ENCODE measurements at regions not wholly inside any gene's neighbourhood (a gene's known extent, or its start where the extent isn't known, plus 50 kb on each side); places are given as distances from the start of the nearest gene placed in this dataset.

DNA sequence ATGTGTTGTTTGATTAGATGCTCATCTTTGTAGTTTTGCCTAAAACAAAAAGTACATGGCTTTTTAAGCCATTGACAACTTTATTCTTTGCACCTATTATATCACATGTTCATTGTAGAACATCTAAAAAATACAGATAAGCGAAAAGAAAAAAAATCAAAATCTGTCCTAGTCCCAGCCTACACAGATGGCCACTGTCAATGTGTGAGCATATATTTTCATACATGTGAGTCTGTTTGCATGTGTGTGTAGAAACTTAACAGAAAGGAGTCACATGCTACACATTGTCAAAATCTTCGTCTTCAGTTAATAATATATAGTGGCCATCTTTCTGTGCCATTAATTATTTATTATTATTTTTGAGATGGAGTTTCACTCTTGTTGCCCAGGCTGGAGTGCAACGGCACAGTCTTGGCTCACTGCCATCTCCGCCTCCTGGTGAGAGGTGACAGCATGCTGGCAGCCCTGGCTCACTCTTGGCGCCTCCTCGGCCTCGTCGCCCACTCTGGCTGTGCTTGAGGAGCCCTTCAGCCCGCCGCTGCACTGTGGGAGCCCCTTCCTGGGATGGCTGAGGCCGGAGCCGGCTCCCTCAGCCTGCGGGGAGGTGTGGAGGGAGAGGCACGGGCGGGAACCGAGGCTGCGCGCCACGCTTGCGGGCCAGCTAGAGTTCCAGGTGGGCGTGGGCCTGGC, 68.5 kb upstream of the AMZ2 start:
- no peak for DNase-seq (ENCODE audit: extremely low read depth in 1 of 11, low read depth in 9 of 11, low spot score in 4 of 11)

DNA sequence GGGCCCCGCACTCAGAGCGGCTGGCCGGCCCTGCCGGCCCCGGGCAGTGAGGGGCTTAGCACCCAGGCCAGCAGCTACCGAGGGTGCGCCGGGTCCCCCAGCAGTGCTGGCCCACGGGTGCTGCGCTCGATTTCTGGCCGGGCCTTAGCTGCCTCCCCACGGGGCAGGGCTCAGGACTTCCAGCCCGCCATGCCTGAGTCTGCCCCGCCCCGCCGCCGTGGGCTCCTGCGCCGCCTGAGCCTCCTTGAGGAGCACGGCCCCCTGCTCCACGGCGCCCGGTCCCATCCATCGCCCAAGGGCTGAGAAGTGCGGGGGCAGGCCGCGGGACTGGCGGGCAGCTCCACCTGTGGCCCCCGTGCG, 67.9 kb upstream of the AMZ2 start:
- DNase-seq (ENCODE audit: extremely low read depth in 1 of 11, low read depth in 9 of 11, low spot score in 4 of 11), result no peak

DNA sequence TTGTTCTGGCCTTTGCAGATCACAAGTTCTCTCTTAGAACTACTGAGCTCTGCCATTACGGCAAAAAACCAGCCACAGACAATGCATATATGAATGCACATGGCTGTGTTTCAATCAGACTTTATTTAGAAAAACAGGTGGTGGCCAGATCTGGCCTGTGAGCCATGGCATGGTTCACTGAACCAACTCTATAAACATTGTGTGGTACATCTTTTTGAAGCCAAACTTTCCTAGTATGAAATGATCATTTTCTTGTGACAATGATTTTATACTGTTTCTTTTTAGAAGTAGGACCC, 65.9 kb upstream of the AMZ2 start:
- DNase-seq (ENCODE audit: extremely low read depth in 1 of 11, low read depth in 9 of 11, low spot score in 4 of 11), result no peak

DNA sequence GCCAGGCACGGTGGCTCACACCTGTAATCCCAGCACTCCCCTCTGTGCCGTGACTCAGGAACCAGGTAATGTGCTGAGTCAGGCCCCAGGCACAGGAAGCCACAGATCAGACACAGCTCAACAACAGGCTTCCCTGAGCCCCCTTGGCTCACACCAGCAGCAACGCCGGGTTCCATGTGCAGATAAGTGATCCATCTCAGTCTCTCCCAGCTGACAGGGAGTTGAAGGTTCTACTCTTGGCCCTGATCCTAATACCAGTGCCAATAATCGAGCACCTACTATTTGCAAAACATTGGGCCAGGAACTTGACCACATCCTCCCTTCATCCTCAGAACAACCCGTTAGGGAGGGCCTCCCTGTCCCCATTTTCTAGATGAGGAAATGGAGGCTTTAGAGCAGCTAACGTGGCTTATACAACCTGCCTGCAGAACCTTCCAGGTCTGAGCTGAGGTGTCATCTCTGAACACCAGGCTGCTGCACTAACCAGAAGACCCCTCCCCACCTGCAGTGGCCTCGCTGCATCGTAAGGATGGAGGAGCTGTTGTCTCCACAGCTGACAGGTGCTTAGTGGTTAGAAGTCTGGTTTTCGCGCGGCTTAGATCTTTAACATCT, 64.8 kb upstream of the AMZ2 start:
- no peak for DNase-seq (ENCODE audit: extremely low read depth in 1 of 11, low read depth in 9 of 11, low spot score in 4 of 11)

DNA sequence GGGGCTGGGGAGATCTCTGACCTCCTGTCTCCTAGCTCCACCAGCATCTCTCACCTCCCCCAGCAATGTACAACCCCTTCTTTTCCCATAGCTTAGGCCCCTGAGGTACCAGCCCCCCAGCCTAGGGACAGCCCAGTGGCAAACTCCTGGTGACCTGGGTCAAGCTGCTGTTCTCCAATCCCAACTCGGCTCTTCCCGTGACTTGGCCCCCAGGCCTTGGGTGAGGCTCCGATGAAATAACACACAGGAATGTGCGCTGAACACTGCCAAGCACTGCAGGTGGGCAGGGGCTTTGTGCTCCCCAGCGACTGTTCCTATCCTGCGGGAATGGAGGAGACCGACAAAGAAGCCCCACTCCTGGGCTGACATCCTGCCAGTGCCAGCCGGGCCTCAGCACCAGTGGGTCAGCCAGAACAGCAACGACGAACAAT, 63.7 kb upstream of the AMZ2 start:
- no peak for DNase-seq (ENCODE audit: extremely low read depth in 1 of 11, low read depth in 9 of 11, low spot score in 4 of 11)

DNA sequence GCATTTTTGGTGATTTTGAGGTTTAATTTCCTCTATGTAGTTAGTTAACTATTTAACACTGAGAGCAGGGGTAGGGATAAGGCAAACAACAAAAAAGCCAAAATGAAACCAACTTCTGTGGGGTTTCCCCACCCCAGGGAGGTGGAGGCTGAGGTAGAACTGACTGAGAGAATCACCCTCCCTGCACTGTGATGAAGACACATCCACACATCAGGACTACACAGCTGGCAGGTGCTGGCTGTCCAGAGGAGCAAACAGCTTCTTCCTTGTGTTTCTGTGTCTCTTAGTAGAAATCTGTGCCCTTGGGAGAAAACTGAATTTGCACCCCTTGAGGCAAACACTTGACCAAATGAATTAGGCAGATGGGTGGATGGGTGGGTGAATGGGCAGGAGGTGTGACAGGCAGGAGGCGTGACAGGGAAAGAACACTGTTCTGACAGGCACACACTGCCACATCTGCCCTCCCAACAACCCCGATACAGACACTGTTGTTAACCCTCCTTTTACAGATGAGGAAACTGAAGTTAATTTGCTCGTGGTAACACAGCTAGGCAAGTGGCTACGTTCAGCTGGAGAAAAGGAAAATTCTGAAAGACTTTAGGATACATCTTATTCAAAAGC, 62.9 kb upstream of the AMZ2 start:
- no peak for DNase-seq (ENCODE audit: extremely low read depth in 1 of 11, low read depth in 9 of 11, low spot score in 4 of 11)

DNA sequence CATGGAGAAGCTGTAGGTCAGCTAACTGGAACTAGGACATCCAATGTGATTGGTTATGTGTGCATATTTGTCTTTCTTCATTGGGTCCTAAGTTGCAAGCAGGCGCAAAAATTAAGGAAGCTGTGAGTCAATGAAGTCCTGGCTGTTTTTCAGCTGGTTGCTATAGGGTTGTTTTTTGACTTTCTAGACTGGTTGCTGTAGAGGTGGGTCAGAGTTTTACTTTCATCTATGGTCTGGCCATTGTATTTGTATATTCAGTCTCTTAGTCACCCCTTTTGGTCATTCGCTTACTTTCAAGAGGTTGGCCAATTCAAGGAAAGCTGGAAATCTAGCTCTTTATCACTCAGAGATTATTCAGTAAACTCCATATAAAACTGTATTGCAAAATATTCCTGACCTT, 62.0 kb upstream of the AMZ2 start:
- no peak for DNase-seq (ENCODE audit: extremely low read depth in 1 of 11, low read depth in 9 of 11, low spot score in 4 of 11)

DNA sequence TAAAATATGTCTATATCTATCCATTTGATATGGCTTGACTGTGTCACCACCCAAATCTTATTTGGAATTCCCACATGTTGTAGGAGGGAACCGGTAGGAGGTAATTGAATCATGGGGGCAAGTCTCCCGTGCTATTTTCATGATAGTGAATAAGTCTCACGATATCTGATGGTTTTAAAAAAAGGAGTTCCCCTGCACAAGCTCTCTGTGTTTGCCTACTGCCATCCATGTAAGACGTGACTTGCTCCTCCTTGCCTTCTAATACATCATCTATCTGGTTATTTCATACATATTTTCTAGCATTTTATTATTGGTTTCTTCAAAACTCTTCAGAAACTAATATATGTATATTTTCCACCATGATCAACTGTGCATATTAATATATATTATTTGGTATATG, 57.3 kb upstream of the AMZ2 start:
- DNase-seq (ENCODE audit: extremely low read depth in 1 of 11, low read depth in 9 of 11, low spot score in 4 of 11), result no peak

DNA sequence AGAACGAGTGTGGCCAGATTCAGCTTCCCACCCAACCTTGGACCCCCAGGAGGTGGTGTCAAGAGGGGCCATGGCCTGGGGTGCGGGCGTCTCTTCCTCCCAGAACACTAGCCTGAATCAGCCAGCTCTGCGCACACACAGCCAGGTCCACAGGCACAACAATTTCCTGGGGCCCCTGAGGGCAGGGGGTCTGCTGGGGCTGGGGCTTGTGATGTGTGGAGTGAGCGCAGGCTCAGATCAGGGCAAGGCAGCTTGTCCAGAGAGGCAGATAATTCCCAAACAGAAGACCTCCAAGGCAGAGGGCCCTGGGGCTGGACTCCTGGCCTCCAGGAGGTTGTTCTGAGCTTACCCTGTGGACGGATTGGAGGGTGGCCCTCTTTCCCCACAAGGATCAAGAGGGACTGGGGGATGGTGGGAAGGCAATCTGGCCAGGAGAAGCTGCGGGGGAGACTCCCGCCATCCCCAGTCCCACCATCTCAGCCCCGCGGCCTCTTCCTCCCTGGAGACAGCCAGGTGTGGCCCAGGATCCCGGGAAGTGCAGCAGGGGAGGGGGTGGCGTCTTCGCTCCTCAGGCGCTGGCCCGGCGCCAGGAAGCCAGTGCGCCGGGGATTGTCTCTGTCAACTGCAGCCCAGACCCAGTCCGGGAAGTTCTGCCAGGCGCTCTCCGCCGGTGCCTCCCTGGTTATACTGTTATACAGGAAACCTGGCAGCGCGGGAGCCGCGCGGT, 52.0 kb upstream of the AMZ2 start:
- no peak for DNase-seq (ENCODE audit: extremely low read depth in 1 of 11, low read depth in 9 of 11, low spot score in 4 of 11)

DNA sequence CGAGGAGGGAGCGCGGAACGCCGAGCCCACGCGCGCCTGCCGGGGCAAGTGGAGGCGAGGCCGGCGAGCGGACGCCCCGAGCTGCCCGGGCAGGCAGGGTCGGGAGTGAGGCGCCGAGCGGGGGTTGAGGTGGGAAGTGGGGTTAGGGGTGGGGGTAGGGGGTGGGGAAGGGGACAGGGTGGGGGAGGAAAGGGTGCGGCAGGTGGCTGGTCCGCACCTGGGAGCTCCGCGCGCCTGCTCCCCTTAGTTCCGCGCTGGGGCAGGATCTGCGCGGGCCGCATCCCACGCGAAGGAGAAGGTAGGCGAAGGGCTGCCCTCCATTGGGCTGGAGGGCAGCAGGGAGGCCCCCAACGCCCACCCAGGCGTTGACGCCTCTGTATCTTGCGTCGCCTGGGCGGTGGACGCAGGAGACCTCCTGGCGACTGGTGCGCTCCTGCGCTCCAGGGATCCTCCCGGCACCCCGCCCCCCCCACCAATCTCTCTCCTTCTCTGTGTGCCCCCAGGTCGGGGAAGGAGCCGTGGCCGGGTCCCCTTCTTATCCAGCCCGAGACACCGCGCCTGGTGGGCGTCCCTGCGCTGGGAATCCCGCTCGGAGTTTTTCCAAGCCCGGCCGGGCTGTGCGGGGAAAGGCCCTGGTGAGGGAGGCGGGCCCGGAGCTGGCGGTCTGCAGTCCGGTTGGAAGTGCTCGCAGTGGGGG, 51.3 kb upstream of the AMZ2 start:
- no peak for DNase-seq (ENCODE audit: extremely low read depth in 1 of 11, low read depth in 9 of 11, low spot score in 4 of 11)

DNA sequence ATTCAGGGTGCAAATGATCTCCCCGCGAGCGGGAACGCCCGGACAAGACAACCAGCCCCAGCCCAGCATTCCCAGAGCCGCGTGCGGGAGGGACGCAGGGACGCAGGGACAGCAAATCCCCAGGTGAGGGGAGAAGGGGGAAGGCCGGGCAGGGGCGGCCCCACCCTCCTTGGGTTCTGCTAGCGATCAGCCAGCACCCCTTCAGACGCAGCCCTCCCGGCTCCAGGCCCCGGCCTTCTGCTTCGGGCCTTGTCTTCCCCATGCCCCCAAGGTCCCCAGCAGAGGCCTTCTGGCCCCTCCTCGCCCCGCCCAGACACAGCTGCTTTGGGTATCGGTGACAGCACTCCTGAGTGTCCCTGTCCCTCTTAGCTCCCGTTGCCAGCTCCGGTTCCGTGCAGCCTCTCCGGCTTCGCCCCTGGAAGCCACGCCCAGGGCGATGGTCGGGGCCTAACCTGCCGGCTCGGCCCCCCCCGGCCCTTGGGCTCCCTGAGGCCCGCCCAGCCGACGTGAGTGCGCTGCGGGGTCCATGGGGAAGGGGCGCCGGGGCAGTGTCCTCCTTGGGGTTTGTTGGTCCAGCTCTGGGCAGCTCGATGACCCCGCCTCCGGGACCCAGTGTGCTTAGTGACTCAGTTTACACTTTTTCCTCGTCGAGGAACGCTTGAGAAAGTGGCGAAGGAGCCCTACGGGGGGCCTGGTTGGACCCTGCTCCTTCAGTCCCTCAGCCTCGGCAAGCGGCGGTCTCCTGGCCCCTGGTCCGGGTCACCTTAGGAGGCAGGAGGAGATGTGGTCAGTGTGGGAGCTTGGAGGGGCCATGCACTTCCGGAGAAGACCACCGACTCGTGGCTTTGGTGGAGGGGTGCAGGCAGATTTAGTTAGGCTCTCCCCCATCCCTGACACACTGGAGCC, 50.5 kb upstream of the AMZ2 start:
- DNase-seq (ENCODE audit: extremely low read depth in 1 of 11, low read depth in 9 of 11, low spot score in 4 of 11), result no peak

DNA sequence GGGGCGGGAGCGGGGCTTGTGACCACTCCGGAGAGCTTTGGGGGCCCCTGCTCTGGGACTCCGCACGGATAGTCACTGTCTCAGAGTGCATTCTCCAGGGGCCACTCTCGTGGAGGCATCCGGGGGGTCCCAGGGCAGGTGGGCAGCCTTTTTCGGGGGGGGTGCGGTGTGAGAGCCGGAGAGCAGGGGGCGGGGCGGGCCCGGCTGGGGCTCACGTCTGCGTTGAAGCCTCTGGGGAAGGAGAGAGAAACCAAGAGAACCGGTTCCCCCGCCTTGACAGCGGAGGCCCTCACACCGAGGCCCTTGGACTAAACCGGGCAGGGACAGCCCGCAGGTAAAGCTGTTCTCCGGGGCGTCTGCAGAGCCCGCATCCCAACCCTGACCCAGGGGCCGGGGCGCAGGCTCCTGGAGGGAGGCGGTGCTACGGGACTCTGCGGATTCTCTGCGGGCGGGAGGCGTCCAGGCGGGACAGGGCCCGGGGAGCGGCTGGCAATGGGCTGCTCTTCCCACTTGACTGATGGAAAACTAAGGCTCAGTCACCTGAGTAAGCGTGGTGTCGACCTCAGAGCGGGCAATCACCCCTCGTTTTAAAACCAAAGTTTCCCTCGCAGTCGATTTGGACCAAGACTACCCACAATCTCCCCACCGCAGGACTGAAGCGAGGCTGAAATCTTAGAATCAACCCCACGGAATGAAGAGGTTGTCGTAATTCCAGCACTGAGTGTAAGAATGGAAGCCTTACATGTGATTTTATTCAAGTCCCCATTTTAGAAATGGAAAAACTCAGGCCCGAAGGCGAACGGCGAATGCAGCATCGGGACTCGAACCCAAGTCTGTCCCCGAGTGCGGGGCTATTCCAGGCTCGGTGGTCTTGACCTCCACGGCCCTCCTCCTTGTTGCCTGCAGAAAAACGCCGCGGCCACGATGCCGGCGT, 49.6 kb upstream of the AMZ2 start:
- no peak for DNase-seq (ENCODE audit: extremely low read depth in 1 of 11, low read depth in 9 of 11, low spot score in 4 of 11)
